WERI-Rb-1 (cell line): ENCODE measurements at regions not wholly inside any gene's neighbourhood (a gene's known extent, or its start where the extent isn't known, plus 50 kb on each side); places are given as distances from the start of the nearest gene placed in this dataset.

Source experiments
- DNase-seq: peaks from one replicate; pipeline ENCODE4 v3.0.0-alpha.2; 2020
- H3K27ac ChIP-seq: fragments of 250-450 bp; sonication (Bioruptor Pico); 2 replicates; pipeline ENCODE4 v1.5.1; 2020; ENCODE audit warnings: mild to moderate bottlenecking, moderate library complexity
- H3K27me3 ChIP-seq: fragments of 250-450 bp; sonication (Bioruptor Pico); 2 replicates; pipeline ENCODE4 v1.5.1; 2021; ENCODE audit warnings: mild to moderate bottlenecking, low read depth, moderate library complexity; ENCODE audit not compliant: insufficient read depth, severe bottlenecking
- H3K36me3 ChIP-seq: fragments of 250-450 bp; sonication (Bioruptor Pico); 2 replicates; pipeline ENCODE4 v1.5.1; 2020; ENCODE audit warnings: mild to moderate bottlenecking, moderate library complexity
- H3K4me3 ChIP-seq: 2 replicates; pipeline ENCODE4 v1.5.1; 2011; ENCODE audit warnings: low read depth, mild to moderate bottlenecking, control low read depth, low read length
- H3K9me3 ChIP-seq: fragments of 250-450 bp; sonication (Bioruptor Pico); 2 replicates; pipeline ENCODE4 v1.5.1; 2021; ENCODE audit warnings: mild to moderate bottlenecking, moderate library complexity; ENCODE audit not compliant: severe bottlenecking
- CTCF ChIP-seq: IDR thresholded peaks from 2 replicates; pipeline ENCODE4 v1.5.1; 2011; ENCODE audit warnings: low read depth, mild to moderate bottlenecking, control low read depth, inconsistent platforms, low read length

GRCh38 chr2:19559596-19560240, 201.3 kb upstream of the OSR1 start:
- H3K27ac ChIP-seq, result no peak overlapping the region
- no peak overlapping the region for H3K4me3 ChIP-seq
- H3K36me3 ChIP-seq, result no peaks in the 10 kb centered on the region
- DNase-seq, result no peak
- TF ChIP-seq CTCF, result no peak
- no peaks in the 10 kb centered on the region for H3K9me3 ChIP-seq
- peaks cover 47% of the 10 kb centered on the region for H3K27me3 ChIP-seq

- Histone ChIP-seq H3K4me3 (no peak overlapping the region), H3K27me3 (peaks cover 35% of the 10 kb centered on the region), H3K36me3 (no peaks in the 10 kb centered on the region), H3K9me3 (no peaks in the 10 kb centered on the region), H3K27ac (no peak overlapping the region)
- no peak for TF ChIP-seq CTCF
- no peak for DNase-seq
These were observed 198.2 kb upstream of the OSR1 start for GRCh38 chr2:19556648-19557047.

- H3K9me3 ChIP-seq, result no peaks in the 10 kb centered on the region
- H3K27ac ChIP-seq, result no peak overlapping the region
- no peaks in the 10 kb centered on the region for H3K36me3 ChIP-seq
- DNase-seq, result no peak
- H3K27me3 ChIP-seq, result peaks cover 34% of the 10 kb centered on the region
- no peak for TF ChIP-seq CTCF
- H3K4me3 ChIP-seq, result no peak overlapping the region
These were observed 196.1 kb upstream of the OSR1 start for GRCh38 chr2:19554520-19554919.

- TF ChIP-seq CTCF, result no peak
- Histone ChIP-seq H3K27ac (no peak overlapping the region), H3K9me3 (peaks cover 2% of the 10 kb centered on the region), H3K4me3 (no peak overlapping the region), H3K36me3 (no peaks in the 10 kb centered on the region), H3K27me3 (peaks cover 23% of the 10 kb centered on the region)
- no peak for DNase-seq
These were observed 193.8 kb upstream of the OSR1 start for GRCh38 chr2:19552270-19552669.

- no peak for TF ChIP-seq CTCF
- Histone ChIP-seq H3K4me3 (no peak overlapping the region), H3K27me3 (peaks cover 18% of the 10 kb centered on the region), H3K9me3 (peaks cover 2% of the 10 kb centered on the region), H3K36me3 (no peaks in the 10 kb centered on the region), H3K27ac (no peak overlapping the region)
- DNase-seq, result no peak
These were observed 192.3 kb upstream of the OSR1 start for GRCh38 chr2:19550750-19551149.

GRCh38 chr2:19549821-19550220, 191.4 kb upstream of the OSR1 start:
- Histone ChIP-seq H3K9me3 (peaks cover 2% of the 10 kb centered on the region), H3K4me3 (no peak overlapping the region), H3K27ac (no peak overlapping the region), H3K36me3 (no peaks in the 10 kb centered on the region), H3K27me3 (peaks cover 18% of the 10 kb centered on the region)
- no peak for DNase-seq
- no peak for TF ChIP-seq CTCF
